Neuron (in vitro differentiated cells): ENCODE measurements at regions not wholly inside any gene's neighbourhood (a gene's known extent, or its start where the extent isn't known, plus 50 kb on each side); places are given as distances from the start of the nearest gene placed in this dataset.

ENCODE experiments used
- H2AFZ ChIP-seq: one replicate; pipeline ENCODE4 v1.6.1; 2013; ENCODE audit warnings: low read depth, mild to moderate bottlenecking, inconsistent platforms, low read length, moderate library complexity
- H3K27me3 ChIP-seq: one replicate; pipeline ENCODE4 v1.6.1; 2013; ENCODE audit warnings: low read length; ENCODE audit not compliant: insufficient read depth
- H3K36me3 ChIP-seq: one replicate; pipeline ENCODE4 v1.6.1; 2013; ENCODE audit warnings: low read length; ENCODE audit not compliant: insufficient read depth
- H3K4me1 ChIP-seq: one replicate; pipeline ENCODE4 v1.6.1; 2013; ENCODE audit warnings: low read length; ENCODE audit not compliant: insufficient read depth
- H3K4me3 ChIP-seq: 2 replicates; pipeline ENCODE4 v1.5.1; 2013; ENCODE audit warnings: mild to moderate bottlenecking, low read length, moderate library complexity
- H3K9me3 ChIP-seq: one replicate; pipeline ENCODE4 v1.6.1; 2013; ENCODE audit warnings: low read length

- Histone ChIP-seq H3K36me3 (no peaks in the 10 kb centered on the region), H3K4me3 (no peak overlapping the region), H3K27me3 (no peaks in the 10 kb centered on the region), H2AFZ (peak overlapping the region; percentile 73), H3K9me3 (no peaks in the 10 kb centered on the region), H3K4me1 (peaks cover 10% of the 10 kb centered on the region)
These were observed 88.7 kb upstream of the TNIK start for GRCh38 chr3:171548917-171549316.

- no peak overlapping the region for H2AFZ ChIP-seq
These were observed 83.6 kb upstream of the TNIK start for GRCh38 chr3:171543759-171544300.

GRCh38 chr3:171542976-171543375, 82.8 kb upstream of the TNIK start:
- no peak overlapping the region for H2AFZ ChIP-seq
- H3K27me3 ChIP-seq: no peaks in the 10 kb centered on the region
- H3K4me3 ChIP-seq: no peak overlapping the region
- no peaks in the 10 kb centered on the region for H3K9me3 ChIP-seq
- no peaks in the 10 kb centered on the region for H3K36me3 ChIP-seq
- no peaks in the 10 kb centered on the region for H3K4me1 ChIP-seq

More at GRCh38 chr3:171543759-171544300, 83.6 kb upstream of the TNIK start:
- Histone ChIP-seq H3K4me3 (no peak overlapping the region), H3K27me3 (no peaks in the 10 kb centered on the region), H3K36me3 (no peaks in the 10 kb centered on the region), H3K4me1 (peaks cover 6% of the 10 kb centered on the region), H3K9me3 (no peaks in the 10 kb centered on the region)

GRCh38 chr3:171541647-171542046, 81.4 kb upstream of the TNIK start:
- H2AFZ ChIP-seq: no peak overlapping the region
- no peak overlapping the region for H3K4me3 ChIP-seq
- H3K27me3 ChIP-seq: no peaks in the 10 kb centered on the region
- no peaks in the 10 kb centered on the region for H3K9me3 ChIP-seq
- H3K36me3 ChIP-seq: no peaks in the 10 kb centered on the region
- no peaks in the 10 kb centered on the region for H3K4me1 ChIP-seq

GRCh38 chr3:171541181-171541580, 81.0 kb upstream of the TNIK start:
- no peaks in the 10 kb centered on the region for H3K4me1 ChIP-seq
- no peak overlapping the region for H3K4me3 ChIP-seq
- H2AFZ ChIP-seq: no peak overlapping the region
- H3K27me3 ChIP-seq: no peaks in the 10 kb centered on the region
- H3K9me3 ChIP-seq: no peaks in the 10 kb centered on the region
- no peaks in the 10 kb centered on the region for H3K36me3 ChIP-seq

GRCh38 chr3:171535799-171536198, 75.6 kb upstream of the TNIK start:
- no peak overlapping the region for H2AFZ ChIP-seq
- H3K4me1 ChIP-seq: no peaks in the 10 kb centered on the region
- no peaks in the 10 kb centered on the region for H3K36me3 ChIP-seq
- no peaks in the 10 kb centered on the region for H3K9me3 ChIP-seq
- no peaks in the 10 kb centered on the region for H3K27me3 ChIP-seq
- no peak overlapping the region for H3K4me3 ChIP-seq

GRCh38 chr3:171535133-171535532, 74.9 kb upstream of the TNIK start:
- Histone ChIP-seq H3K4me3 (no peak overlapping the region), H2AFZ (no peak overlapping the region), H3K27me3 (no peaks in the 10 kb centered on the region), H3K36me3 (no peaks in the 10 kb centered on the region), H3K4me1 (no peaks in the 10 kb centered on the region), H3K9me3 (no peaks in the 10 kb centered on the region)

GRCh38 chr3:171533702-171534101, 73.5 kb upstream of the TNIK start:
- Histone ChIP-seq H3K9me3 (no peaks in the 10 kb centered on the region), H3K4me1 (no peaks in the 10 kb centered on the region), H3K36me3 (no peaks in the 10 kb centered on the region), H2AFZ (no peak overlapping the region), H3K4me3 (no peak overlapping the region), H3K27me3 (no peaks in the 10 kb centered on the region)

GRCh38 chr3:171532294-171532693, 72.1 kb upstream of the TNIK start:
- Histone ChIP-seq H2AFZ (no peak overlapping the region), H3K4me1 (no peaks in the 10 kb centered on the region), H3K9me3 (no peaks in the 10 kb centered on the region), H3K4me3 (no peak overlapping the region), H3K36me3 (no peaks in the 10 kb centered on the region), H3K27me3 (no peaks in the 10 kb centered on the region)

- Histone ChIP-seq H3K4me3 (no peak overlapping the region), H3K27me3 (no peaks in the 10 kb centered on the region), H3K9me3 (no peaks in the 10 kb centered on the region), H3K36me3 (no peaks in the 10 kb centered on the region), H3K4me1 (no peaks in the 10 kb centered on the region), H2AFZ (no peak overlapping the region)
These were observed 71.5 kb upstream of the TNIK start for GRCh38 chr3:171531716-171532115.

GRCh38 chr3:171528102-171528501, 67.9 kb upstream of the TNIK start:
- H3K27me3 ChIP-seq: no peaks in the 10 kb centered on the region
- H3K36me3 ChIP-seq: no peaks in the 10 kb centered on the region
- H3K4me3 ChIP-seq: no peak overlapping the region
- H2AFZ ChIP-seq: no peak overlapping the region
- H3K4me1 ChIP-seq: peaks cover 9% of the 10 kb centered on the region
- H3K9me3 ChIP-seq: no peaks in the 10 kb centered on the region

GRCh38 chr3:171526869-171527268, 66.7 kb upstream of the TNIK start:
- Histone ChIP-seq H3K27me3 (no peaks in the 10 kb centered on the region), H2AFZ (no peak overlapping the region), H3K4me1 (peaks cover 9% of the 10 kb centered on the region), H3K36me3 (no peaks in the 10 kb centered on the region), H3K4me3 (no peak overlapping the region), H3K9me3 (no peaks in the 10 kb centered on the region)

GRCh38 chr3:171526146-171526545, 65.9 kb upstream of the TNIK start:
- peaks cover 9% of the 10 kb centered on the region for H3K4me1 ChIP-seq
- H3K36me3 ChIP-seq: no peaks in the 10 kb centered on the region
- no peaks in the 10 kb centered on the region for H3K27me3 ChIP-seq
- no peaks in the 10 kb centered on the region for H3K9me3 ChIP-seq
- no peak overlapping the region for H2AFZ ChIP-seq
- no peak overlapping the region for H3K4me3 ChIP-seq

GRCh38 chr3:171525437-171525836, 65.2 kb upstream of the TNIK start:
- Histone ChIP-seq H2AFZ (no peak overlapping the region), H3K27me3 (no peaks in the 10 kb centered on the region), H3K9me3 (no peaks in the 10 kb centered on the region), H3K36me3 (no peaks in the 10 kb centered on the region), H3K4me1 (peaks cover 9% of the 10 kb centered on the region), H3K4me3 (no peak overlapping the region)
